GM12892 (cell line): ENCODE measurements at regions not wholly inside any gene's neighbourhood (a gene's known extent, or its start where the extent isn't known, plus 50 kb on each side); places are given as distances from the start of the nearest gene placed in this dataset.

ENCODE experiments used
- POLR2A ChIP-seq: IDR thresholded peaks from 2 replicates; pipeline ENCODE4 v1.6.1; 2011; ENCODE audit warnings: low read depth, low read length, control low read depth
- POLR2AphosphoS5 ChIP-seq: IDR thresholded peaks from 2 replicates; pipeline ENCODE4 v1.6.1; 2011; ENCODE audit warnings: low read depth, low read length, control low read depth
- TAF1 ChIP-seq: IDR thresholded peaks from 2 replicates; pipeline ENCODE4 v1.6.1; 2011; ENCODE audit warnings: low read depth, mild to moderate bottlenecking, control low read depth, low read length, borderline replicate concordance

DNA sequence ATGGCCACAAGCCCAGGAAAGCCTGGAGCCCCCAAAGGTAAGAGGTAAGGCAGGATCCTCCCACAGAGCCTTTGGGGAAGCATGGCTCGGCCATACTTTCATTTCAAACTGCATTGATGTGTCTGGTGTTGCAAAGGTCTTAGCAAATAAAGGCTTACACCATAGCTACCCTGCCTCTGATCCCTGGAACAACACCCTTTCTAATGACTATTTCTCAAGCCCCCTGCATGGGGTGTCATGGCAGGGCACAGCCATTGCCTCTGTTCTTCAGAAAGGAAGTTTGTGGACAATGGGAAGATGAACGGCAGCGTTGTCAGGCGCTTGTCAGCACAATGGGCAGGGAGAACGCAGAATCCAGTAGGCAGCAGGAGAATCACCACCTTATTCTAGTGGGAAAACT lies 435.0 kb upstream of the SMIM21 start:
- no peak for TF ChIP-seq POLR2AphosphoS5
- TF ChIP-seq POLR2A = no peak
- no peak for TF ChIP-seq TAF1
